ENCODE measurements at regions not wholly inside any gene's neighbourhood (a gene's known extent, or its start where the extent isn't known, plus 50 kb on each side); places are given as distances from the start of the nearest gene placed in this dataset.

- no peak for TF ChIP-seq CHD7 (IDR thresholded peaks at IDR 0.05; ENCODE audit: insufficient replicate concordance, low read length)
- TF ChIP-seq HDAC2 (IDR thresholded peaks at IDR 0.05; ENCODE audit: borderline replicate concordance in 1 of 2, low read depth in 2 of 2, low read length in 2 of 2) = no peak
Measured at GRCh38 chr13:112003396-112003795, 63.6 kb upstream of the SOX1 start (continued).
